ENCODE measurements at regions not wholly inside any gene's neighbourhood (a gene's known extent, or its start where the extent isn't known, plus 50 kb on each side); places are given as distances from the start of the nearest gene placed in this dataset.

GRCh38 chr22:48605125-48605524 lies 1222.5 kb downstream of the BRD1 start:
- TF ChIP-seq CTCF (conservative IDR thresholded peaks at IDR 0.05; ENCODE audit: low read length), result no peak
- no peak for TF ChIP-seq EZH2phosphoT487 (IDR thresholded peaks at IDR 0.05; ENCODE audit: borderline replicate concordance)
